ENCODE measurements at regions not wholly inside any gene's neighbourhood (a gene's known extent, or its start where the extent isn't known, plus 50 kb on each side); places are given as distances from the start of the nearest gene placed in this dataset.

DNA sequence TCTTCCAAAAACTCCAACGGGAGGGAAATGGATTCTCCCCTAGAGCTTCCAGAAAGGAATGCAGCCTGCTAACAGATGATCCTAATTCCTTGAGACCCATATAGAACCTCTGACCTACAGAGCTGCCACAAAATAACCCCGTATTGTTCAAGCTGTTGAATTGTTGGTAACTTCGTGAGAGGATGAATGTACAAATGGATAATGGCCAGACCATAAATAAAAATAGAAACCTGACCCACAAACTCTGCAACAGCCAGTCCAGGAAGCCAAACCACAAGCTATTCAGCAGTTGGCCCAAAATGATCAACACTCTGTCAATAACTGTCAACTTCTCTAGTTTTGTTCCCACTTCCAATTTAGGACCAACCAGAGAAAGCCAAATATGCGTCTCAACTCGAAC is 414.0 kb upstream of the ZNF717 start:
- WGBS, 2 experiments (ENCODE audit: extremely low coverage in 1 of 2, insufficient coverage in 1 of 2, insufficient read length in 1 of 2, insufficient replicate concordance in 2 of 2, low coverage in 1 of 2, low lambda C conversion rate in 2 of 2, missing lambda C conversion rate in 1 of 2): 83% methylated on average over 5 of the region's 5 CpGs; no CpG with 5 or more reads in 1 of the 2 experiments
- H3K79me2 ChIP-seq (ENCODE audit: control insufficient read depth in 1 of 2, insufficient read depth in 2 of 2, low read length in 2 of 2): no peaks in the 10 kb centered on the region
- H2BK12ac ChIP-seq (ENCODE audit: low read depth, low read length): no peak overlapping the region
- H3K23me2 ChIP-seq (ENCODE audit: low read depth, low read length): no peaks in the 10 kb centered on the region
- H3K79me1 ChIP-seq (ENCODE audit: low read depth, low read length): no peaks in the 10 kb centered on the region
- H2BK20ac ChIP-seq (ENCODE audit: low read length): no peak overlapping the region
- no peak overlapping the region for H2BK15ac ChIP-seq (ENCODE audit: low read length)
- no peak overlapping the region for H3K56ac ChIP-seq (replicated peaks; ENCODE audit: insufficient read length, low read depth, low read length)
- FAIRE-seq (no peak), DNase-seq (ENCODE audit: low read depth in 1 of 2, low spot score in 2 of 2) (no peak)
- no peak overlapping the region for H3K18ac ChIP-seq (ENCODE audit: extremely low read depth, low read length)
- no peak overlapping the region for H4K91ac ChIP-seq (replicated peaks; ENCODE audit: insufficient read length, low read length)
- no peak overlapping the region for H2BK5ac ChIP-seq (ENCODE audit: low read depth, low read length)
- H4K20me1 ChIP-seq (replicated peaks in 1 of 2; ENCODE audit: control insufficient read depth in 1 of 2, insufficient read depth in 2 of 2, low read length in 2 of 2): no peaks in the 10 kb centered on the region
- ChIA-PET POLR2A (ENCODE audit: partially characterized antibody) (no interaction called here), CTCF (ENCODE audit: partially characterized antibody) (no interaction called here)
- no peak overlapping the region for H4K5ac ChIP-seq (ENCODE audit: insufficient read length, low read depth, low read length)
- no peak overlapping the region for H2AFZ ChIP-seq (ENCODE audit: low read length)
- no peak overlapping the region for H3K14ac ChIP-seq (ENCODE audit: insufficient read length)
- peaks cover 5% of the 10 kb centered on the region in 2 experiments; a peak in 1 of 4 replicates for H3K9me3 ChIP-seq (ENCODE audit: insufficient read depth in 2 of 2, low read depth in 1 of 2, low read length in 1 of 2)
- no peak overlapping the region for H4K8ac ChIP-seq (ENCODE audit: extremely low read depth, insufficient read depth, low read length)
- H3K27ac ChIP-seq (ENCODE audit: low read depth, low read length): no peak overlapping the region
- no peak overlapping the region for H2BK120ac ChIP-seq (replicated peaks; ENCODE audit: low read depth, low read length)
- peaks cover 0 to 2% (median 1%) of the 10 kb centered on the region in 4 experiments; a peak in 2 of 7 replicates for H3K4me1 ChIP-seq (replicated peaks in 1 of 4; ENCODE audit: control insufficient read depth in 3 of 4, insufficient read depth in 4 of 4, low read length in 3 of 4)
- H3K4me3 ChIP-seq (ENCODE audit: extremely low read depth in 1 of 4, insufficient read depth in 2 of 4, low read depth in 3 of 4, low read length in 4 of 4): no peak overlapping the region
- H3K36me3 ChIP-seq (ENCODE audit: control insufficient read depth in 2 of 4, insufficient read depth in 4 of 4, low read length in 3 of 4): no peaks in the 10 kb centered on the region; a peak in 1 of 8 replicates
- H3K27me3 ChIP-seq (replicated peaks in 1 of 4; ENCODE audit: control insufficient read depth in 3 of 4, extremely low read depth in 1 of 4, insufficient read depth in 3 of 4, low read length in 3 of 4): no peaks in the 10 kb centered on the region; a peak in 1 of 7 replicates
- H3K23ac ChIP-seq (ENCODE audit: insufficient read length): no peak overlapping the region
- no peak overlapping the region for H3K4ac ChIP-seq (replicated peaks; ENCODE audit: insufficient read length, low read depth, low read length)
- TF ChIP-seq PHF8 (conservative IDR thresholded peaks at IDR 0.05; ENCODE audit: low read depth, low read length) (no peak), EZH2 (IDR thresholded peaks at IDR 0.05; ENCODE audit: low read depth, low read length, severe bottlenecking) (no peak)
- no peak overlapping the region for H3K4me2 ChIP-seq (ENCODE audit: insufficient read depth in 1 of 2, low read depth in 2 of 2, low read length in 2 of 2)
- H3K9ac ChIP-seq (replicated peaks in 1 of 4; ENCODE audit: extremely low read depth in 1 of 4, low read depth in 3 of 4, low read length in 3 of 4): no peak overlapping the region
- no peak overlapping the region for H2AK5ac ChIP-seq (ENCODE audit: low read depth, low read length)

Data from H1 (cell line).